HG03571 (cell line): ENCODE measurements at regions not wholly inside any gene's neighbourhood (a gene's known extent, or its start where the extent isn't known, plus 50 kb on each side); places are given as distances from the start of the nearest gene placed in this dataset.

ENCODE experiments used
- ATAC-seq: cut with Tn5 transposase; IDR thresholded peaks from one replicate; pipeline ENCODE4 v1.9.1; 2021; ENCODE audit not compliant: unreplicated experiment

DNA sequence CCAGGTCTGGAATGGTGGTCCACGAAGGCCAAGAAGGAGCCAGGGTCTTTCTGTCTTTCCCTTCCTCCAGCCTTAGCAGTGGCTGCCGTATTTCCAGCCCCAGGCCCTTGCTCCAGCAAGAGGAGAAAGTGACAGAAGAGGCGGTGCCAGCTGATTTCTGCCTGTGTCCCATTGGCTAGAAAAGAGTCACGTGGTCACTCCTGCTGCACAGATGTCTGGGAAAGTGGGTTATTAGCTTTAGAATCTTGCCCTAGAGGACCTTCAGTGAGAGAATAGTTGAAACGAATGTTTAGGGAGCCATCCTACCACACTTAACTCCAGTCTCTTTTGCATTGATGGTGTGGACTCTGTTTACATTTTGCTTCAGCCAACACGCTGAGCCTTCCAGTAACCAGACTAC lies 99.3 kb upstream of the BCOR start:
- no peak for ATAC-seq

DNA sequence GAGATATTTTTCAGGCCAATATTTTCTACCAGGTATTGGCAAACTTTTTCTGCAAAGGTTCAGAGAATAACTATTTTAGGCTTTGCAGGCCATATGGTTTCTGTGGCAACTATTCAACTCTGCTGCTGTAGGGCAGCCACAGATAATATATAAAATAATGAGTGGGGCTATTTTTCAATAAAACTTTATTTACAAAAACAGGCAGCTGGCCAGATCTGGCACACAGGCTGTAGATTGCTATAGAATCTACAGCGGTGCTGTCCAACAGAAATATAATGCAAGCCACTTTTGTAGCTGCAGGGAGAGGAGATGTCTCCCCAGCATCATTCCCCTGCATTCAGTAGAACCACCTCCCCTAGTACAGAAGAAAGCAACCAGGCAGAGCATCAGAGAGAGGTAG lies 97.6 kb upstream of the BCOR start:
- no peak for ATAC-seq

DNA sequence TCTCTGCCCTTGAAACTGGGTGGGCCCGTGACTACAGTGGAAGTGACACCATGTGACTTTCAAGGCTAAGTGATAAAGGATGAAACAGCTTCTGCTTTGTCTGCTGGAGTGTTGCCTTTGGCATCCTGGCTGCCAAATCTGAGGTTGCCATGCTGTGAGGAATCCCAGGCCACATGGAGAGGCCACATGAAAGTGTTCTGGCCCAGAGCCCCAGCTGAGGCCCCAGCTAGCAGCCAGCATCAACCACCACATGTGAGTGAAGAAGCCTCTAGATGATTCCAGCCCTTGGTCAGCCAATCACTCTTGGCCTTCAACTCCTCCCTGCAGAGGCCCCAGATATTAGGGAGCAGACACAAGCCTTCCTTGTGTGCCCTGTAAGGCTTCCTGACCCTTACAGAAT lies 94.4 kb upstream of the BCOR start:
- no peak for ATAC-seq

DNA sequence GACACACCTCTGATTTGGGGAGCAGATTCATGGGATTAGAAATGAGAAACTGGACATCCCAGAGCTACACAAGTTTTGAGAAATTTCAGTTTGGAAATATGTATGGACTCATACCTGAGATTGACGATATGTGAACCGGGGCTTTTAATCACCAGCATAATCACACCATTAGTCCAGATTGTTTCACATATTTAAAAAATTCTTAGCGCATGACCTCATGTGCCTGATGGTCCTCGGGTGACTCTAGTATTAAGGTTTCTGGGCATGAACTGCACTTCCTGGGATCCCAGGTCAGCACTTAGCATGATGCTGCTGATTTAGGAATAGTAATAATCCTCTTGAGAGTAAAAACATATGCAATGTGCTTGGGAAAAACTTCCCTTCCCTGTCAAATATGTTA lies 91.9 kb upstream of the BCOR start:
- ATAC-seq, result no peak

DNA sequence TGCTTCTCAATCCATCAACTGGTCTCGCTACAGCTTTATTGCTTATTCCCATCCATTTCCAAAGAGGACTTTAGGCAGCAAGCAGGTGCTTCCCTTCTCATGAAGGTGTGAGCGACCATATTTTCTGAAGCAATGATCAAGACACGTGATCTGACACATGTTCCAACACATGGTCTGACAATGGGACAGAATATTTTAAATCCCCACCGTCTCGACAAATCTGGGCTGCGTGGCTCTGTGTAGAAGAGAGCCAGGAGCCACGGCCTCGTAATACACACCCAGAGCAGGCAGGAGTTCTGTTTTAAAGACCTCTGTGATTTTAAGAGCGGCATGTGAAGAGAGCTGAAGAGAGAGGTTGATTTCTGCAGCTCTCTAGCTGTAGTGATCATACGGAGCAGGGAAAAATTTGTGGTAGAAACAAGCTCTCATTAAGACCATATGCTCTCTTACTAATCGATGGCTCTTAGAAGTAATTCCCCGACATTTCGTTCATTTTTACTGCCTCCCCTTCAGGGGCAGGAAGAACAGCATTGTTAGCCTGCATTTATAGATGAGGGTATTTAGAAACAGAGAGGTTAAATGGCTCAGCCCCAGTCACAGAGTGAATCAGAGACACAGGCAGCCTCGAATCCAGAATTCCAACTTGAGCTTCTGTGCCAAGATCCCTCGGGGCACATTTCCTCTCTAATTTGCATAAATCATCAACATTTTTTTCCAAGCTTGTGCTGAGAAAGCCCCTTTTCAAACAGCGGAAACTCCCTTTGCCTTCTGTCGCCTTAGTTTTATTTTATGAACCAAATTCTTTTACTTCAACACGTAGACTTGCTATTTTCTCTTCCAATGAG lies 91.0 kb upstream of the BCOR start:
- no peak for ATAC-seq

DNA sequence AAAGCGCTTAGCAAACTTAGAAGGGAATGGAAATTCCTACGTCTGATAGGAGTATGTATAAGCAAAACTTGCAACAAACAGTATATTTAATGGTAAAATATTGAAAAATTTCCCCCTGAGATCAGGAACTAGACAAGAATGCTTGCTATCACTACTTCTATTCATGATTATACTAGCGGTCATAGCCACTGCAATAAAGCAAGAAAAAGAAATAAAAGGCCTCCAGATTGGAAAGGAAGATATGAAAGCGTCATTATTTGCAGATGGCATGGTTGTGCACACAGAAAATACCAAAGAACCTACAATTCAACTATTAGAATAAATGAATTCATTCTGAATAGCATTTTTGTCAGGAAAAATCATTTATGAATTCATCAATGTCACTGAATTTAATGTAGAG lies 87.2 kb upstream of the BCOR start:
- no peak for ATAC-seq

DNA sequence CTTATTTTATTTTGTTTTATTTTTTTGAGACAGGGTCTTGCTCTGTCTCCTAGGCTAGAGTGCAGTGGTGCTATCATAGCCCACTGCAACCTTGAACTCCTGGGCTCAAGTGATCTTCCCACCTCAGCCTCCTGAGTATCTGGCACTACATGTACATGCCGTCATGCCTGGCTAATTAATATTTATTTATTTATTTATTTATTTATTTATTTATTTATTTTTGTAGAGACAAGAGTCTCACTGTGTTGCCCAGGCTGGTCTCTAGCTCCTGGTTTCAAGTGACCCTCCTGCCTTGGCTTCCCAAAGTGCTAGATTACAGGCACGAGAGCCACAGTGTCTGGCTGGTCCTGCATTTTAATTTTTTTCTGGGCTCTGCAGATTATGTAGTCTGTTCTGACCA lies 84.9 kb upstream of the BCOR start:
- no peak for ATAC-seq

DNA sequence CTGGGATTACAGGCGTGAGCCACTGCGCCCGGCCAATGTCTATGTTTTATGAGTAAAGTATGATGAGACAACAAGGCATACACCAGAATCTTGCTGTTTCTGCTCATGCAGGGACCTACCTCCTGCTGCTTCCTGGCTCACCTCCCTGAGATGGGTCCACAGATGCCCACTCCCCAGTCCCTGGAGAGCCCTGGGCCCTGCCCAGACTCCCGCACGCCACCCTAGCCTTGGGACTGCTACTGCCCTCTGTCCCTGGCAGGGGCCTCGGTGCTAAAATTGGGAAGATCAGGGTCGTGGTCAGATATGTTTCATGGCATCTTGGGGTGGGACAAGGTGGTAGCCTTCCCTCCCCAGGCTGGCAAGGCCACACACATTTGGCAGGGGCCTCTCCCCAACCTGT lies 84.3 kb upstream of the BCOR start:
- no peak for ATAC-seq

DNA sequence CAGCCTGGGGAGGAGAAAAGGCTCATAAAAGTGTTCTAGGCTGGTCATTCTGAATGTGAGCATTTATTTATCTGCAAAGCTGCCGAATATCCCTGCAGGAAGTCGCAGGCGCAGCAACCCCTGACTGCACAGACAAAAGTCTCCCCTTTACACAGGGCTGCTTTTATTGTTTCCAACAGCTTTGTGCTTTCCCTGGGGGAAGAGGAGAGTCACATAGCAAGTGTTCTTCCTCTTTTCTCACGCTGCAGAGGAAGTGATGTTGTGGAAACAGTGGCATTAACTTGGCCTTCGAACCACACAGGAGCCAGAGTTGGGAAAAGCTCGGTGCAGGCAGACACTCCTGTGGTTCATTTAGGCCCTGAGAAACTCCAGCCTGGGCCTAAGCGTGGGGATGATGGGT lies 81.5 kb upstream of the BCOR start:
- ATAC-seq, result no peak

DNA sequence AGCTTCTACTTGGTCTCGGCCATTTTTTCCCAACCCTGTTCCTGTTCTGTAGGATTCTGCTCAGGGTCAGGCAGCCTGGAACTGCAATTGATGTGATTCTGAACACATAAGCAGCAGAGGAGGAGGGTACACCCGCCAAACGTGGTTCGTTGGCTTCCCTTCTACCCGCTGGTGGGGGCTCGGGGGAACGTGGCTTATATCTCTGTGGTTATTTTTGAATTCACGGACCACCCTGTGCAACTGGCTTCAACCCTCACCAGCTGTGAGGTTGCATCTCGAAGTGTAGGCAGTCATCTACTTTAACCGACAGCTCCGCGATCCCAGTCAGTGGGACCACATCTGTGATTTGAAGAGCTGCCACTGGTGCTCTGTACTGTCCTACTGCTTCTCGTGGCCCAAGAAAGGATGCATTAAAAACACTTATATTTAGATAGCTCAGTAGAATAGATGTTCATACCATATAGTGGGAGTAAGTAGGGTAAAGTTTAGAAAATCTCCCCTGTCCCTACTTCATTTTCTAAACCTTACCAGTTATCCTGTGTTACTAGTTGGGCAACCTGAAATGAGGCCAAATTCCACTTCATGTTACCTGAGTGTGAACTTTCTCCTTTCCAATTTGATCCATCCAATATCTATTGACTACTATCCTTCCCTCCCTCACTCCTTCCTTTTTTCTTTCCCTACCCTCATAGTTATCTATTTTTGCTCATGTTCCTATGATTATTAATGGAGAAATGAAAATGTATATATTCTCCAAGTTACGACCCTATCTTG lies 80.4 kb upstream of the BCOR start:
- no peak for ATAC-seq

DNA sequence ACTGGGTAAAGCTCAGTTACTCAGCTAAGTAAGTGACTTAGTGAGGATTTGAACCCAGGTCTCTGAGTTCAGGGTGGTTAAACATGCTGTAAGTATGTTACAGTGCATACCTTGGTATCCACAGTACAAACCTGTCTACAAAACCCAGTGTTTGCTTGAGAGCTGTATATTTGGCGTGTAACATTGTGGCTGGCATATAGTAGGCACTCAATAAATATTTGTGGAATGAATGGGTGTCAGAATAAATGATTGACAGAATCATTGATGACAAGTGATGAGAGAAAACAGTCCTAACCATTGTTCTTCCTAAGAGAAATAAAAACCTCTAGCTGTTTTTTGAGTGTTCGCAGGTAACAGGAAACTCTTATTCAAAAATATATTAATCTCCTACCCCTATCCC lies 79.7 kb upstream of the BCOR start:
- no peak for ATAC-seq

DNA sequence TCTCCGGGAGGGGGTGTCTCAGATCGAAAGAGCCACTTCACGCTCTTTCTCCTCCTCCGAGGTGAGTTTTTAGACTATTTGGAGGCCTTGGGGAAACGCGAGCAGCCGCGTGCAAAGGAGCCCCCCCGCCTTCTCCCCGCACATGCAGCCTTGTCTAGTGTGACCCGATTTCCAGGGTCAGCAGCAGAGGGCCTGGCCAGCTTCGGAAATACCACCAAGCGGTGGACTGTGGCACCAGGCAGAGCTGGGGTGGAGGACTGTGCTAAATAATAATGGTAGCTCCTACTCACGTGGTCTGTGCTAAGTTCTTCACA lies 79.3 kb upstream of the BCOR start:
- ATAC-seq, result no peak

DNA sequence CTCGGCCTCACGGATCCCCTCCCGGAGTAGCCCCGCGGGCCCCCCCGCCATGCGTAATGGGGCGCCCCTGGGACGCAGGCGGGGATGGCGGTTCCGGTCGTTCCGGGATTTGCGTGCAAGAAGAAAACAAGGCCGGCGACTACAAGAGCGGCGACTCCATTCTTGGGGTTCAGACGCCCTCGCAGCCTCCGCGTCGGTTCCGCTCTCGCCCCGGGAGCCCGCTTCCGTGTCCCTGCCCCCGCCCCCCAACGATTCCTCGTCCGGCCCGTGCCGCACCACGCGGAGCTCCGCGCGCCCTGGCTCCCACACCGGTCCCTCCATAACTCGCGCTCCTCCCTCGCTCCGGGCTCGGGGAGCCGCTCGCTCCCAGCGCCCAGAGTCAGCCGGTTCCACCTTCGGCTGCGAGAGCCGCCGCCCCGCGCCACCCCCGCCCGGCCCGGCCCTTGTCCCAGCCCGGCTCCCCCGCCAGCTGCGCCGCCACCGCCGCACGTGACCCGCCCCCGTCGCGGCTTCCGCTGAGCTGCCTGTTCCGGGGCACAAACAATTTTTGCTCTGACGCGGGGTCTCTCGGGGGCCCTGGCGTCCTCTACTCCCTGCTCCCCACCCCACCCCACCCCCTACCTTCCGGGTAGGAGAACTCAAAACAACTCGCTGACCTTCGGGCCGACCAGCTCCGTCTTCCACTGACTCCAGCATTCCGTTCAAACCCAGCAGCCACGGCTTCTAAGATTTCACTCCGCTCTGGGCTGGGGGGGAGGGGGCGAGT lies 78.8 kb upstream of the BCOR start:
- no peak for ATAC-seq

DNA sequence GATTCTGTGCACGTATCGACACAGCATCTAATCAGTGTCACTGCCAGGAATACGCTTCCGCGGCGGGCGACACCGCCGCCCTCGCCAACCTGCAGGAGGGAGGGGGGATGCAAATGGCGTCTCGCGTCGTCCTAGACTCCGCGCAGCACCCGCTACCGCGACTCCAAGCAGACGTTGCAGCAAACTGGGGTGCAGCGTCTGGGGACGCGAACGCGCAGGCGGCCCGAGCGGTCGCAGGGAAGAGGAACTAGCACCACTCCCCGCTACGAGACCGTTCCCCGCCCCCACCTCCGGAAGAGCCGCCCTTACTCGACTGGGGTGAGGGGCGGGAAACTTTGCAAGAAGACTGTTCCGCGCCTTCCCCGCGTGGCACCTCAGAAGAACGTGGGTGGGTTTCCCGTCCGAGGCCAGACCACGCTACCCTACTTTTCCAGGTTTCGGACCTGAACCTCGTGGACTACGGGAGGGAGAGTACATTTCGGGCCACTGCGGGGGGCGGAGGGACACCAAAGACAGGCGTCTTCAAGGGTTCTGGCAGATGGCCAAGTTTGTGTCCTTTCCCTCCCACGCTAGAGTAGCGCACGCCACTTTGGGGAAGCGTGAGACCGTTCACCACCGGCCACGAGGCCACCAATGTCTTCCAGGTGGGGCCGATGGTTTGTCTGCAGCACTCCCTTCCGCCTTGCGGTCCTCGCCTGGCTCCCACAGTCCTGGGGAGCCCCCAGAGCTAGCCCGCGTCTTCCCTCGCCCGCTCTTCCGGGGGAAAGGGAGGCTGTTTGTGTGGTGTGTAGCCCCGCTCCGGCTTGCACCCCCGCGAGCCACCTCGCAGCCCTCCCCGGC lies 78.0 kb upstream of the BCOR start:
- no peak for ATAC-seq

DNA sequence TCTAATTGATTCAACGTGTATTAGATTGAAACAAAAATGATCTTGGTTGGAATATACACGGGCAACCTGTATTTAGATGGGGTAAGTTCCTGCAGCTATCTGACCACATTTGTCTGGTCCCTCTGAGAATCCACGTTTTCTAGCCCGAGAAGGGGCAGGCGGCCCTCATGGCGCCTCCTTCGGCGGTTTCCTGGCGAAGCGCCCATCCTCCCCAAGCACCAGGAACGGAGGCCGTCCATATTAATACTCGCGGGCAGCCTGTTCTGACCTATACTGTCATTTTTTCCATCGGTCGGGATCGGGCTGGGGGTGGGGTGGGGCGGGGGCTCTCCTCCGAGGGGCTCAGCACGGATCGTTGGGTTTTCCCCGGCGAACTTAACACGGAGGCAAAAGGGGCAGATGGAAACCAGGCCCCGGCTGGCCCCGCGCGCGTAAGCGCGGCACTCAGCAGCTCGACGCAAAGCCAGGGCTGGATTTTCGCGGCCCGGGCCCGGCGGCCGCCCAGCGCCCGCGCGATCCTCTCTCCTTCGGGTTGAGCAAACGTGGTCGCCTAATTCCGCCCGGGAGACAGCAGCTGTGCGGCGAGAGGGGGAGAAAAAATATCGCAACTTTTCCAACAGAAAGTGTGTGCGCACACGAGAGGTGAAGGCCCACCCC lies 77.2 kb upstream of the BCOR start:
- ATAC-seq, result no peak

DNA sequence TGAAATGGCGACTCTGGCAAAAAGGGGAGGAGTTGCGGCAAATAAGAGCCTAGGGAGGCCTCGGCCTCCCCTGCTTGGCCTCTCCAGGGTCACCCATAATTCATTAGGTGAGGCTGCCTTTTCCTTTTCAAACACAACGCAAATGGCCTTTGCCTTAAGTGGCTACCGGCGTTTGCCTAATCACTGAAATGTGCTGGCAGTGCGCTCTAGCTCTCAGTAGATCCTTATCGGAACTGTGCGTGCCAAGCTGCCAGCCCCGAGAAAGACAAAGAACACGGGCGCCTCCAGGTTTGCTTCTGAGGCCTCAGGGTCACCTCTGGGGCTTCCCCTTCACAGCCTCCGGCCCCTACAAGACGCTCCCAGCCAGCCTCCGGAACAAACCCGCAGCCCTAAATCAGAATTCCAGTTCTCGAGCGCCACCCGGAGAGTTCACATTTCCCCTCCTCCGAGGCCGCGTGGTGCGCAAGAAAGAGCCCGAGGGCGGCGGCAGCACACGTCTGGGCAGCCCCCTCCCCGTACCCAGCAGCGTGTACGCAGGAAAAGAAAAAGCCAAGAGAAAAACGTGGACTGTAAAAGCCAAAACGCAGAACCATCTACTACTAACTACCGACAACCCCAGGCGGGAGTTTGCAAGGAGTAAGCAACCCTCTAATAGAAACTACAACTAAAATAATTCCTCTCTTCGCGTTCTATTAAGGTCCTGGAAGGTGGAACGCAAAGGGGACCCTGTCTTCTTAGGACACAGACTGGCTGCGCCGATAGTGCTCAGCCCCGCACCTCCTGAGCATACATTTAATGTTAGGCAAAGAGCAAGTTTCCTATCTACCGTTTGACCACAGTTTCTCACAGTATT lies 76.5 kb upstream of the BCOR start:
- no peak for ATAC-seq

DNA sequence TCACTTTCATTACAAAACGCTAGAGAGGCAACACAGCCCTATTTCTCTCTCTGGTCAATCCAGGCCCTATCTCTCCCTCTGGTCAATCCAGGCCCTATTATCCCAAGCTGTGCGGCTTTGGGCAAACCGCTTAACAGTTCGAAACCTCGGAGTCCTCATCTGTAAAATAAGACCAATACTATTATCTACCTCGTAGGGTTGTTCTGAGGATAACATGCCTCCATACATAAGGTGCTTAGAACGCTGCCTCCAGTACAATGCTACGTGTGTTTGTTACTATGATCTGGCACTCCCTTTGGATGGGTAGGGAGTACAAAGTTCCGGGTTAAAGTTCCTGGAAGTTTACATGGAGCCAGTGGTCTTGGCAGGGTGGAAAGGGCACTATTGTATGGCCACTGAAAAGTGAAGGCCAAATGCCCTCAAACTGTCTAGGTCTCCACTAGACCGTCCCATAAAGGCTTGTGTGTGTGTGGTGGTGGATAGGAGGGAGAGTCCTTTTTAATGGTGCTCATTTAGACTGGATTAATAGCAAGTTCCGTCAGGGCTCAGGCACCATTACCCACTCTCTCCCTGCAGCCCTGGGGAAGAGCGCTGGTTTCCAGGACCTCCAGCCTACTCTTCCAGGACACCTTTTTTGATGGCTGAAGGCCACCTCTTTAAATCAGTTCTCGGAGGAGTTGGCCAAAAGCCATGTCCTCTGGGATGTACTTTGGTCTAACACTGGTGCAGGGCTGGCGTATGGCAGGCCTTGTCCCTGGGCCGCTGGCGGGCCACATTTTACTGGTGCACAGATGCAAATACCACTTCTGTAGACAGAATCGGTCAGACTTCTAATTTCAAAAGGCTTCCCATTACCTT lies 75.6 kb upstream of the BCOR start:
- no peak for ATAC-seq

DNA sequence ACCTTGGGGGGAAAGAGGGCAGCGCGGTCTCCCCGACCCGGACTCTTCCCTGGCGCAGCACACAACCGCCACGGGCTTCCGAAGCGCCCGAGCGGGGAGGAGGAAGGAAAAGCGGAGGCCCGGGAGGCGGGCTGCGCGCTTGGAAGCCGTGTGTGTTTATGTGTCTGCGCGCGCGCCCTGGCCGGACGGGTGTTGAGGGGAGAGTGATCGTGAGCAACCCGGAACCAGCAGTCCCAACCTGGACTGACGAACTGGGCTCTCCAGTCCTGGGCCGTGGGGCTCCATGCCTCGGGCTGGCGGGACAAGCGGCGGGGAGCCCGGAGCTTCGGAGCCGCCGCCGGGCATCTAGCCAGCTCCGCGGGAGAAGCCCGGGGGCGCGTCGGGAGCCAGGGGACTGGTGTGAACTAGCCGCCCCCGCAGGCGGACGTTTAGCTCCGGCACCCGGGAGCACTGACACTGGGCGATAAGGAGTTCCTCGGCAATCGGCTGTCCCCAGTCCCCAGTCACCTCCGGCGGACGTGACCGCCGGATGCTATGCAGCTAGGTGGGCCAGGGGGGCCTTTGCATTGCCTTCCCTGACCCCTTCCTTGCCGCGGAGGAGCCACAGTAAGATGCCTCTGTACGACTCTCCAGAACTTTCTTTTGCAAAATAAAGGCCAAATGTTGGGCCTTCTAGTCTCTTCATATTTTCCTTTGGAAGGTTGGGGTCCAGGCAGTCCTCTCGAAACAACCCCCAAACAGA lies 74.8 kb upstream of the BCOR start:
- no peak for ATAC-seq
